HEK293 (cell line): ENCODE measurements at regions not wholly inside any gene's neighbourhood (a gene's known extent, or its start where the extent isn't known, plus 50 kb on each side); places are given as distances from the start of the nearest gene placed in this dataset.

ENCODE experiments used
- EGR2 ChIP-seq: fragments of 450-650 bp; formaldehyde crosslinking; IDR thresholded peaks from 2 replicates; pipeline ENCODE4 v1.5.1; 2016; ENCODE audit warnings: low read depth, missing biosample characterization, missing genetic modification characterization
- GFI1B ChIP-seq: fragments of 450-650 bp; formaldehyde crosslinking; IDR thresholded peaks from 2 replicates; pipeline ENCODE4 v1.5.1; 2016; ENCODE audit warnings: missing biosample characterization, missing genetic modification characterization
- GLI4 ChIP-seq: fragments of 450-650 bp; formaldehyde crosslinking; IDR thresholded peaks from 2 replicates; pipeline ENCODE4 v1.5.1; 2016; ENCODE audit warnings: missing biosample characterization, missing genetic modification characterization
- HOXC10 ChIP-seq: sonication (generic); formaldehyde crosslinking; IDR thresholded peaks from 2 replicates; pipeline ENCODE4 v1.8.1; 2023; ENCODE audit warnings: mild to moderate bottlenecking, missing genetic modification reagents
- HOXD13 ChIP-seq: sonication (generic); formaldehyde crosslinking; IDR thresholded peaks from 2 replicates; pipeline ENCODE4 v1.8.0; 2022; ENCODE audit warnings: missing genetic modification reagents, borderline replicate concordance
- KLF8 ChIP-seq: fragments of 450-650 bp; formaldehyde crosslinking; IDR thresholded peaks from 2 replicates; pipeline ENCODE4 v1.5.1; 2016; ENCODE audit warnings: missing biosample characterization, missing genetic modification characterization
- OVOL3 ChIP-seq: fragments of 450-650 bp; formaldehyde crosslinking; IDR thresholded peaks from 2 replicates; pipeline ENCODE4 v1.5.1; 2016; ENCODE audit warnings: missing biosample characterization, missing genetic modification characterization
- RBAK ChIP-seq: fragments of 450-650 bp; formaldehyde crosslinking; IDR thresholded peaks from 2 replicates; pipeline ENCODE4 v1.5.1; 2016; ENCODE audit warnings: missing biosample characterization, missing genetic modification characterization
- SCRT2 ChIP-seq: fragments of 450-650 bp; formaldehyde crosslinking; IDR thresholded peaks from 2 replicates; pipeline ENCODE4 v1.5.1; 2016; ENCODE audit warnings: missing biosample characterization, missing genetic modification characterization
- ZBTB26 ChIP-seq: fragments of 450-650 bp; formaldehyde crosslinking; optimal IDR thresholded peaks from 2 replicates; pipeline ENCODE3; 2016; ENCODE audit warnings: missing biosample characterization, mild to moderate bottlenecking, missing genetic modification characterization
- ZFHX2 ChIP-seq: fragments of 450-650 bp; formaldehyde crosslinking; conservative IDR thresholded peaks from 2 replicates; pipeline ENCODE4 v1.5.1; 2016; ENCODE audit warnings: missing biosample characterization, missing genetic modification characterization
- ZNF132 ChIP-seq: fragments of 450-650 bp; formaldehyde crosslinking; IDR thresholded peaks from 2 replicates; pipeline ENCODE4 v1.5.1; 2017; ENCODE audit warnings: missing biosample characterization, missing genetic modification characterization, borderline replicate concordance
- ZNF138 ChIP-seq: fragments of 450-650 bp; formaldehyde crosslinking; IDR thresholded peaks from 2 replicates; pipeline ENCODE4 v1.5.1; 2016; ENCODE audit warnings: missing biosample characterization, missing genetic modification characterization, borderline replicate concordance
- ZNF157 ChIP-seq: fragments of 450-650 bp; formaldehyde crosslinking; IDR thresholded peaks from 2 replicates; pipeline ENCODE4 v1.5.1; 2016; ENCODE audit warnings: missing biosample characterization, missing genetic modification characterization
- ZNF169 ChIP-seq: fragments of 450-650 bp; formaldehyde crosslinking; IDR thresholded peaks from 2 replicates; pipeline ENCODE4 v1.5.1; 2016; ENCODE audit warnings: missing biosample characterization, missing genetic modification characterization
- ZNF174 ChIP-seq: fragments of 450-650 bp; formaldehyde crosslinking; IDR thresholded peaks from 2 replicates; pipeline ENCODE4 v1.5.0; 2017; ENCODE audit warnings: missing biosample characterization, mild to moderate bottlenecking, missing genetic modification characterization
- ZNF175 ChIP-seq: fragments of 450-650 bp; formaldehyde crosslinking; IDR thresholded peaks from 2 replicates; pipeline ENCODE4 v1.5.1; 2016; ENCODE audit warnings: missing biosample characterization, missing genetic modification characterization
- ZNF2 ChIP-seq: fragments of 450-650 bp; formaldehyde crosslinking; IDR thresholded peaks from 2 replicates; pipeline ENCODE4 v1.5.1; 2016; ENCODE audit warnings: missing biosample characterization, missing genetic modification characterization
- ZNF211 ChIP-seq: fragments of 450-650 bp; formaldehyde crosslinking; IDR thresholded peaks from 2 replicates; pipeline ENCODE4 v1.5.1; 2016; ENCODE audit warnings: low read depth, missing biosample characterization, missing genetic modification characterization
- ZNF223 ChIP-seq: fragments of 450-650 bp; formaldehyde crosslinking; IDR thresholded peaks from 2 replicates; pipeline ENCODE4 v1.5.1; 2016; ENCODE audit warnings: missing biosample characterization, missing genetic modification characterization
- ZNF239 ChIP-seq: fragments of 450-650 bp; formaldehyde crosslinking; IDR thresholded peaks from 2 replicates; pipeline ENCODE4 v1.5.1; 2016; ENCODE audit warnings: missing biosample characterization, missing genetic modification characterization
- ZNF398 ChIP-seq: fragments of 450-650 bp; formaldehyde crosslinking; IDR thresholded peaks from 2 replicates; pipeline ENCODE4 v1.5.1; 2017; ENCODE audit warnings: missing biosample characterization, missing genetic modification characterization
- ZNF426 ChIP-seq: fragments of 450-650 bp; formaldehyde crosslinking; IDR thresholded peaks from 2 replicates; pipeline ENCODE4 v1.5.1; 2017; ENCODE audit warnings: missing biosample characterization, missing genetic modification characterization, mild to moderate bottlenecking, inconsistent platforms, moderate library complexity
- ZNF530 ChIP-seq: fragments of 450-650 bp; formaldehyde crosslinking; IDR thresholded peaks from 2 replicates; pipeline ENCODE4 v1.5.1; 2016; ENCODE audit warnings: low read depth, missing biosample characterization, missing genetic modification characterization
- ZNF548 ChIP-seq: fragments of 450-650 bp; formaldehyde crosslinking; IDR thresholded peaks from 2 replicates; pipeline ENCODE4 v1.5.1; 2016; ENCODE audit warnings: missing biosample characterization, missing genetic modification characterization
- ZNF549 ChIP-seq: fragments of 450-650 bp; IDR thresholded peaks from 2 replicates; pipeline ENCODE4 v1.5.1; 2018; ENCODE audit warnings: missing biosample characterization, missing genetic modification characterization, mild to moderate bottlenecking, inconsistent platforms, moderate library complexity
- ZNF555 ChIP-seq: fragments of 450-650 bp; formaldehyde crosslinking; conservative IDR thresholded peaks from 2 replicates; pipeline ENCODE4 v1.5.1; 2017; ENCODE audit warnings: missing biosample characterization, mild to moderate bottlenecking, missing genetic modification characterization, inconsistent platforms
- ZNF571 ChIP-seq: fragments of 450-650 bp; formaldehyde crosslinking; IDR thresholded peaks from 2 replicates; pipeline ENCODE4 v1.5.0; 2017; ENCODE audit warnings: missing biosample characterization, missing genetic modification characterization
- ZNF621 ChIP-seq: fragments of 450-650 bp; formaldehyde crosslinking; IDR thresholded peaks from 2 replicates; pipeline ENCODE4 v1.5.1; 2017; ENCODE audit warnings: missing biosample characterization, missing genetic modification characterization
- ZNF624 ChIP-seq: fragments of 450-650 bp; formaldehyde crosslinking; IDR thresholded peaks from 2 replicates; pipeline ENCODE4 v1.5.1; 2017; ENCODE audit warnings: missing biosample characterization, missing genetic modification characterization
- ZNF704 ChIP-seq: fragments of 450-650 bp; formaldehyde crosslinking; IDR thresholded peaks from 2 replicates; pipeline ENCODE4 v1.5.1; 2016; ENCODE audit warnings: missing biosample characterization, missing genetic modification characterization
- ZNF776 ChIP-seq: fragments of 450-650 bp; formaldehyde crosslinking; IDR thresholded peaks from 2 replicates; pipeline ENCODE4 v1.5.0; 2017; ENCODE audit warnings: missing biosample characterization, missing genetic modification characterization, borderline replicate concordance
- ZSCAN18 ChIP-seq: fragments of 450-650 bp; formaldehyde crosslinking; IDR thresholded peaks from 2 replicates; pipeline ENCODE4 v1.5.1; 2016; ENCODE audit warnings: missing biosample characterization, missing genetic modification characterization
- ZXDB ChIP-seq: fragments of 450-650 bp; formaldehyde crosslinking; IDR thresholded peaks from 2 replicates; pipeline ENCODE4 v1.5.1; 2016; ENCODE audit warnings: missing biosample characterization, missing genetic modification characterization

- TF ChIP-seq ZFHX2, result peak; percentile 88
- TF ChIP-seq ZBTB26 (tag by site-specific recombination), result no peak
- no peak for TF ChIP-seq ZNF549
- peak; percentile 89 for TF ChIP-seq ZNF398 (tag by site-specific recombination)
- TF ChIP-seq ZNF555 (tag by site-specific recombination), result no peak
- no peak for TF ChIP-seq ZNF426
- no peak for TF ChIP-seq ZNF704
- no peak for TF ChIP-seq ZNF169
- TF ChIP-seq OVOL3, result no peak
- no peak for TF ChIP-seq ZSCAN18 (tag by site-specific recombination)
- TF ChIP-seq ZNF548 (tag by site-specific recombination), result no peak
- TF ChIP-seq ZNF624, result no peak
- TF ChIP-seq GFI1B, result no peak
- peak; percentile 85 for TF ChIP-seq EGR2 (tag by site-specific recombination)
- TF ChIP-seq HOXD13 (CRISPR knock-in tag), result 0 out of 2 replicates have a peak, but pooled peaks have one; percentile 31
- TF ChIP-seq ZNF157 (tag by site-specific recombination), result no peak
- no peak for TF ChIP-seq ZNF138 (tag by site-specific recombination)
- no peak for TF ChIP-seq ZNF174 (tag by site-specific recombination)
- no peak for TF ChIP-seq ZNF571 (tag by site-specific recombination)
- TF ChIP-seq ZXDB (tag by site-specific recombination), result peak; percentile 66
- no peak for TF ChIP-seq ZNF530 (tag by site-specific recombination)
- TF ChIP-seq HOXC10 (CRISPR knock-in tag), result no peak
- no peak for TF ChIP-seq ZNF223 (tag by site-specific recombination)
- peak; percentile 46 for TF ChIP-seq KLF8 (tag by site-specific recombination)
- no peak for TF ChIP-seq ZNF776 (tag by site-specific recombination)
- no peak for TF ChIP-seq ZNF132 (tag by site-specific recombination)
- no peak for TF ChIP-seq RBAK (tag by site-specific recombination)
- no peak for TF ChIP-seq GLI4 (tag by site-specific recombination)
- TF ChIP-seq ZNF2 (tag by site-specific recombination), result no peak
- TF ChIP-seq ZNF211 (tag by site-specific recombination), result no peak
- no peak for TF ChIP-seq ZNF175 (tag by site-specific recombination)
- TF ChIP-seq ZNF621, result no peak
- TF ChIP-seq SCRT2 (tag by site-specific recombination), result no peak
- no peak for TF ChIP-seq ZNF239 (tag by site-specific recombination)
Observed at GRCh38 chr1:232538224-232538942, 91.5 kb downstream of the SIPA1L2 start (continued).
